B cell (primary cell): ENCODE measurements at regions not wholly inside any gene's neighbourhood (a gene's known extent, or its start where the extent isn't known, plus 50 kb on each side); places are given as distances from the start of the nearest gene placed in this dataset.

Source experiments
- ATAC-seq: fragments of 200-7000 bp; cut with Tn5 transposase; one replicate; pipeline ENCODE4 v1.10.0; 2021; ENCODE audit warnings: low read depth, mild to moderate bottlenecking, moderate number of reproducible peaks, moderate library complexity
- CTCF ChIA-PET: fragments of 350-600 bp; sonication (Branson Sonifier 250); formaldehyde crosslinking; loops from one replicate; lab custom pipeline; 2021; ENCODE audit warnings: antibody characterized with exemption, inconsistent platforms; lab: Charles Lee
- POLR2A ChIA-PET: fragments of 350-600 bp; sonication (Branson Sonifier 250); formaldehyde crosslinking; loops from one replicate; lab custom pipeline; 2021; ENCODE audit warnings: antibody characterized with exemption; lab: Charles Lee
- DNase-seq: peaks from one replicate; pipeline ENCODE4 v3.0.0; 2013
- H2AFZ ChIP-seq: 2 replicates; pipeline ENCODE4 v1.6.1; 2012; ENCODE audit warnings: mild to moderate bottlenecking, low read depth, low read length; ENCODE audit not compliant: insufficient read depth, poor library complexity, severe bottlenecking
- H3K27ac ChIP-seq, 2 donors: 1 replicate in 1 of 2; 2 replicates in 1 of 2; pipeline ENCODE4 v1.5.1; 2012 to 2013; ENCODE audit warnings: low read length in 2 of 2, mild to moderate bottlenecking in 2 of 2, moderate library complexity in 1 of 2
- H3K27me3 ChIP-seq, 4 experiments: fragments of 200-600 bp in 1 of 4; sonication (generic) in 1 of 4; replicated peaks in 1 of 4; 1 replicate in 2 of 4; 2 replicates in 2 of 4; pipeline versions ENCODE4 v1.6.1 to v1.7.0; 2013 to 2016; ENCODE audit warnings: low read length in 3 of 4, mild to moderate bottlenecking in 2 of 4, mixed read lengths in 1 of 4, moderate library complexity in 1 of 4; ENCODE audit not compliant: insufficient read depth in 4 of 4, control insufficient read depth in 3 of 4; ENCODE audit errors: control extremely low read depth in 1 of 4
- H3K36me3 ChIP-seq, 2 experiments: replicated peaks in 1 of 2; 1 replicate in 1 of 2; 2 replicates in 1 of 2; pipeline versions ENCODE4 v1.6.1 to v1.7.1; 2013; ENCODE audit warnings: low read length in 1 of 2; ENCODE audit not compliant: insufficient read depth in 2 of 2, control insufficient read depth in 1 of 2; ENCODE audit errors: control extremely low read depth in 1 of 2, extremely low read depth in 1 of 2
- H3K4me1 ChIP-seq, 2 donors: fragments of 200-600 bp in 1 of 2; sonication (generic) in 1 of 2; 1 replicate in 1 of 2; 2 replicates in 1 of 2; pipeline versions ENCODE4 v1.5.1 to v1.6.1; 2013 to 2017; ENCODE audit warnings: low read length in 2 of 2; ENCODE audit not compliant: control insufficient read depth in 2 of 2, insufficient read depth in 2 of 2
- H3K4me2 ChIP-seq: replicated peaks from 2 replicates; pipeline ENCODE3; 2012; ENCODE audit warnings: mild to moderate bottlenecking, low read depth, low read length; ENCODE audit not compliant: poor library complexity, severe bottlenecking
- H3K4me3 ChIP-seq, 5 experiments: fragments of 200-600 bp in 1 of 5; sonication (generic) in 1 of 5; 1 replicate in 3 of 5; 2 replicates in 2 of 5; pipeline versions ENCODE4 v1.5.1 to v1.7.0; 2011 to 2016; ENCODE audit warnings: low read length in 4 of 5, mild to moderate bottlenecking in 4 of 5, low read depth in 2 of 5, control low read depth in 1 of 5, moderate library complexity in 1 of 5; ENCODE audit not compliant: insufficient read depth in 1 of 5; ENCODE audit errors: control extremely low read depth in 1 of 5, extremely low read depth in 1 of 5
- H3K79me2 ChIP-seq: fragments of 200-600 bp; sonication (generic); one replicate; pipeline ENCODE4 v1.6.0; 2016; ENCODE audit warnings: low read length; ENCODE audit not compliant: control insufficient read depth, insufficient read depth
- H3K9ac ChIP-seq: fragments of 200-600 bp; sonication (generic); 2 replicates; pipeline ENCODE4 v1.6.1; 2017; ENCODE audit warnings: mild to moderate bottlenecking, low read length, moderate library complexity
- H3K9me3 ChIP-seq, 3 donors: one replicate each; pipeline versions ENCODE4 v1.6.1 to v1.7.1; 2013; ENCODE audit warnings: low read length in 2 of 3; ENCODE audit not compliant: control insufficient read depth in 2 of 3, insufficient read depth in 1 of 3; ENCODE audit errors: control extremely low read depth in 1 of 3
- H4K20me1 ChIP-seq: 2 replicates; pipeline ENCODE4 v1.6.0; 2012; ENCODE audit warnings: mild to moderate bottlenecking, low read length; ENCODE audit not compliant: insufficient read depth, control insufficient read depth, poor library complexity, severe bottlenecking
- H3K27ac Mint-ChIP-seq: one replicate; pipeline ENCODE4 v1.8.0; 2021; ENCODE audit warnings: mixed read lengths
- H3K27me3 Mint-ChIP-seq: one replicate; pipeline ENCODE4 v1.8.0; 2021; ENCODE audit warnings: mixed read lengths
- H3K4me1 Mint-ChIP-seq: one replicate; pipeline ENCODE4 v1.8.0; 2021; ENCODE audit warnings: mixed read lengths
- H3K4me3 Mint-ChIP-seq: one replicate; pipeline ENCODE4 v1.8.0; 2021; ENCODE audit warnings: mixed read lengths
- H3K9me3 Mint-ChIP-seq: one replicate; pipeline ENCODE4 v1.8.0; 2022; ENCODE audit warnings: mixed read lengths; ENCODE audit not compliant: insufficient read depth
- EZH2 ChIP-seq: IDR thresholded peaks from 2 replicates; pipeline ENCODE4 v1.6.1; 2012; ENCODE audit warnings: borderline replicate concordance, low read depth, mild to moderate bottlenecking, moderate library complexity, low read length; ENCODE audit not compliant: insufficient read depth, poor library complexity, severe bottlenecking
- WGBS: methylation state at CpG from one replicate; pipeline ENCODE4 v1.1.5; 2013; ENCODE audit warnings: missing lambda C conversion rate; ENCODE audit not compliant: insufficient coverage; 5-methylcytosine and 5-hydroxymethylcytosine counted together
- intact Hi-C: fragments of 100-400 bp; cut with micrococcal nuclease; formaldehyde crosslinking; loops from one replicate; pipeline ENCODE4 v1.10.0; 2022
- TF ChIP-seq, protein P1 (sequence below): fragments of 200-600 bp; IDR thresholded peaks from one replicate; pipeline ENCODE4 v1.8.0; 2022; ENCODE audit warnings: antibody characterized with exemption, mild to moderate bottlenecking

DNA sequence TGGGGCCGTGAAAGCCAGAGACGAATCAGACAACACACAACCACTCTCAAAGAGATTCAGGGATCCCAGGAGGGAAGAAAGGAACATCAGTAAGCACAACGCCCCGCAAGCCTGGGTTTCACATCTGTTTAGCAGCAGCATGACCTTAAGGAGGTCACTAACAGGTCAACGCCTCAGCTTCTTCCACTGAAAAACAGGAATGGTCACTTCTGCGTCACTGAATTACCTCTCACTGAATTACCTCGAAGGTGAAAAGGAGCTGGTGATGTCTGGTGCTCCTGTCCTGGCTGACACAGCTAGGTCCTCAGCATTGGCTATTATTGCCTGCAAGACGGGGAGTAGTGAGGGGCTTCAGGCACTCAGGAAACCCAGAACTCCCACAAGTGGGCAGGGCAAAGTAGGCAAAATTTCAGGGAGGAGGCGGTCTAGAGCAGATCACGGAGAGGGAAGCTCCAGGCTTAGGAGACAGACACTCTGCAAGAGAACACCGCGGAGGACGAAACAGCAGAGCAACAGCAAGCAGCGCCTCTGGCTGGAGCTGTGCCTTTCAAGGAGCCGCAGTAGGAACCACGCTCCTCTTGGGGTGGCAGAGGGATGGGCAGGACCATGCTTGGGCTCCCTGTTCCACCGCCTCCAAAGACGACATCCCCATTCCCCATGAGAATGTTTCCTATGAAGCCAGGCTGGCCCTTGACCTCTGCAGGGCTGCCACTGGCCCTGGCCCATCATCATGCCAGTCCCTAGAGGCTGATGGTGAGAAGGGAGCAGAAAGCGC lies 108.4 kb downstream of the SINHCAF start:
- WGBS: 88% methylated on average over 17 of the region's 19 CpGs
- H3K4me3 Mint-ChIP-seq: no peak overlapping the region
- Histone ChIP-seq H3K4me2 (no peak overlapping the region), H3K4me1 (no peaks in the 10 kb centered on the region), H2AFZ (no peak overlapping the region), H3K9me3 (no peaks in the 10 kb centered on the region), H3K27ac (no peak overlapping the region), H3K9ac (no peak overlapping the region), H3K79me2 (no peaks in the 10 kb centered on the region), H3K36me3 (no peaks in the 10 kb centered on the region), H3K4me3 (no peak overlapping the region), H3K27me3 (no peaks in the 10 kb centered on the region), H4K20me1 (no peaks in the 10 kb centered on the region)
- ChIA-PET CTCF (no interaction called here), POLR2A (no interaction called here)
- DNase-seq: no peak
- H3K27ac Mint-ChIP-seq: peak overlapping the region; percentile 46
- H3K4me1 Mint-ChIP-seq: no peaks in the 10 kb centered on the region
- intact Hi-C loops: no loop called here
- H3K9me3 Mint-ChIP-seq: no peaks in the 10 kb centered on the region
- ATAC-seq: no peak
- H3K27me3 Mint-ChIP-seq: peaks cover 35% of the 10 kb centered on the region
- TF ChIP-seq, protein P1, sequence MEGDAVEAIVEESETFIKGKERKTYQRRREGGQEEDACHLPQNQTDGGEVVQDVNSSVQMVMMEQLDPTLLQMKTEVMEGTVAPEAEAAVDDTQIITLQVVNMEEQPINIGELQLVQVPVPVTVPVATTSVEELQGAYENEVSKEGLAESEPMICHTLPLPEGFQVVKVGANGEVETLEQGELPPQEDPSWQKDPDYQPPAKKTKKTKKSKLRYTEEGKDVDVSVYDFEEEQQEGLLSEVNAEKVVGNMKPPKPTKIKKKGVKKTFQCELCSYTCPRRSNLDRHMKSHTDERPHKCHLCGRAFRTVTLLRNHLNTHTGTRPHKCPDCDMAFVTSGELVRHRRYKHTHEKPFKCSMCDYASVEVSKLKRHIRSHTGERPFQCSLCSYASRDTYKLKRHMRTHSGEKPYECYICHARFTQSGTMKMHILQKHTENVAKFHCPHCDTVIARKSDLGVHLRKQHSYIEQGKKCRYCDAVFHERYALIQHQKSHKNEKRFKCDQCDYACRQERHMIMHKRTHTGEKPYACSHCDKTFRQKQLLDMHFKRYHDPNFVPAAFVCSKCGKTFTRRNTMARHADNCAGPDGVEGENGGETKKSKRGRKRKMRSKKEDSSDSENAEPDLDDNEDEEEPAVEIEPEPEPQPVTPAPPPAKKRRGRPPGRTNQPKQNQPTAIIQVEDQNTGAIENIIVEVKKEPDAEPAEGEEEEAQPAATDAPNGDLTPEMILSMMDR: no peak
- no peak for TF ChIP-seq EZH2

DNA sequence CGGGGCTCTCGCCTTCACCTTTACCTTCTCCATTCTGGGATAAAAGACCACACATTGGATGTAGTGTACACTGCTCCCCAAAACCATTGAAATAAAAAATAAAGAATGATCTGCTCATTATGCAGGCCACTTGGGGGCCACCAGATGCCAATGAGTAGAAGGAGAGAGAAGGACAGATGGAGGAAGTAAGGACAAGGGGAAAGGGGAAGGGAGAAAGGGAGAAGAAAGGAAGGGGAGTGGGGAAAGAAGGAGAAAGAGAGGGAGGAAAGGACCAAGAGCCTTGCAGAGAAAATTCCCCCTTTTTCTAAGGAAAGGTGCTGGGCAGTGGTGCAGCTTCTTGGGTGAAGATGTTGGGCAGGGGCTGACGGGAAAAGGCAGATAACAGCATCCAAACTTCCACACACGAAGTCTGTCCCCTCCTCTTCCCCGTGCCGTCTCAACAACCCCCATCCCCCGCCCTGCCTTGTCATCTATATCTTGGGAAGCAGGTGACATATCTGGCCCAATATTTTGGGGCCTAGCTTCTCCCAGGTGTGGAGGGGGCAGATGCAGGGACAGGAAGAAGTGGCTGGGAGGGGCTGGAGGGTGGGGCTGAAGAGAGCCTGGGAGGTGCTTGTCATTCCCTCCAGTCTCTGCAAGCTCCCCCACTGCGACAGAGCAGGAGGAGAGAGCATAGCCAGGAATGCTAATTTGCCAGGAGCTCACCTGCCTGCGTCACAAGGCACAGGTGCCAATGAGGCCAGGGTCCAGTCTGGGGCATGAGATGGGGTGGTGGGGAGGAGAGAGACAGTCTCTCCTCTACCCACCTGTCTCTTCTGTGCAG lies 107.5 kb downstream of the SINHCAF start:
- H3K9me3 ChIP-seq: no peaks in the 10 kb centered on the region
- H4K20me1 ChIP-seq: no peaks in the 10 kb centered on the region
- WGBS: 69% methylated on average over 2 of the region's 9 CpGs
- POLR2A ChIA-PET: no interaction called here
- intact Hi-C loops: no loop called here
- Mint-ChIP-seq H3K27me3 (peaks cover 35% of the 10 kb centered on the region), H3K4me1 (no peaks in the 10 kb centered on the region), H3K4me3 (no peak overlapping the region), H3K9me3 (no peaks in the 10 kb centered on the region), H3K27ac (no peak overlapping the region)
- no peaks in the 10 kb centered on the region for H3K27me3 ChIP-seq
- no peak overlapping the region for H3K4me2 ChIP-seq
- no peak overlapping the region for H3K27ac ChIP-seq
- no peaks in the 10 kb centered on the region for H3K79me2 ChIP-seq
- no peaks in the 10 kb centered on the region for H3K36me3 ChIP-seq
- ATAC-seq (no peak), DNase-seq (no peak)
- H2AFZ ChIP-seq: no peak overlapping the region
- no peak overlapping the region for H3K4me3 ChIP-seq
- TF ChIP-seq, protein P1: no peak
- no peak for TF ChIP-seq EZH2
- no peaks in the 10 kb centered on the region for H3K4me1 ChIP-seq
- no peak overlapping the region for H3K9ac ChIP-seq
- CTCF ChIA-PET: no interaction called here
